ENCODE measurements at regions not wholly inside any gene's neighbourhood (a gene's known extent, or its start where the extent isn't known, plus 50 kb on each side); places are given as distances from the start of the nearest gene placed in this dataset.
"Not testable (repeated sequence)": the region's sequence is repeated elsewhere in the genome, so short reads cannot be mapped to it uniquely, and the experiment has no call there.

GRCh38 chr9:24731754-24732153 is 186.1 kb upstream of the IZUMO3 start:
- CTCF ChIA-PET = no interaction called here
- POLR2A ChIA-PET = no interaction called here

DNA sequence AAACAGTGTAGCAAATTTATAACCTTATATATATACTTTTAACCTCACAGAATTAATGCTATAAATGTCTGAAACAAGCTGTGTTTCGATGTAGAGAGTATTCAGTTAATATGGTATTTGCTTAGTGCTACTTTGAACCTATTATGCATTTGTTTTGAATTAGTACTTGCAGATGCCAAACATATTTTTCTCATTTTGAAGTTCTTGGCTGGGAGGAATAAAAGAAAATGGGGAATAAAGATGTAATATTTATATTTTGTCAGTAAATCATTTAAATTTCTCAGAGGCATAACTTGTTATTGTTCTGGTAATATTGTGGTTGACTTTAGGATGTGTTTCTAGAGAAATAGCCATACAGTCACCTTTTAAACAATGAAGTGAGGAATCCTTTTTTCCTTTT is 175.9 kb upstream of the IZUMO3 start:
- CTCF ChIA-PET = no interaction called here
- POLR2A ChIA-PET = no interaction called here

GRCh38 chr9:24712206-24712605 is 166.5 kb upstream of the IZUMO3 start:
- POLR2A ChIA-PET = no interaction called here
- CTCF ChIA-PET = no interaction called here

DNA sequence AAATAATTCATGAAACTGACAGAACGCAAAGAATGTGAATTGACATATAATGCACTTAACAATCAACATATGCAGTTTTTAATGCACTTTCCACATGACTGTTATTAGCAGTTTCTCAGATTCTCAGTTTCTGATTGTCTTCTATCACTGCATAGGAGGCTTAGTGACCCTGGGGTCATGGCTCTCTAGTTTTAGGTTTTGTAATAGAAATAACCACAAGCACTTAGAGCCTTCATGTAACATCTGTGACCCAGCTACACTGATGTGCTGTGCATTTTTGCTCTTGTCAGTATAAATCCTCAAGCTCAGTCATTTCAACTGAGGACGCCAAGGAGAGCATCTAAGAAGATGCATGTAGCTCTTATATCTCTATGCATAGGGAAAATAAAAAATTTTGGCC is 163.1 kb upstream of the IZUMO3 start:
- POLR2A ChIA-PET = no interaction called here
- CTCF ChIA-PET = no interaction called here

DNA sequence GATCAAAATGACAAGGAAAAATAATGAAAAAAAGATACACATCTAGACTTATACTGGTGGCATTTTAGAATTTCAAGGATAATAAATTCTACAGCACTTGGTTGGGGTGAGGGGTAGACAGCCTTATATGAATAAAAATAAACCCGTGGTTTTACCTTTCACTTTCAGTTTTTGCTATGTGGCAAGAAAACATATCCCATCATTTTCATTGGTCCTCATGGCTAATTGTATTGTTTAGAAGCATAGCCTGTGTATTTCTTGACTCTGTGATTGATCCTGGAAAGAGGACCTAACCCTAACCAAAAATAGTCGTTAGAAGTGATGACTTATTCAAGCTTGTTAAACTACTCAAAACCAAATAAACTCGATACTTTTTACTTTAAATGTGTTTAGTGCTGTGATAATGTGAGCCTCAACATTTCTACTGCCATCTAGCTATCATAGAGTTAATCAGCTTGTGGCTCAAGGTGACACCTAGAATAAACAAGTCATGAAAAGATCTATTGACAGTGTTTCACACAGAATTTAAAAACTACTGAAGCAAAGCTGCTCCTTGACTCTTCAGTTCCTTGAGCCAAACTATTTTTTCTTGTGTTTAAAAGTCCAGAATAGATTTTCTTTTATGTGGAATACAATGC is 153.3 kb upstream of the IZUMO3 start:
- ChIA-PET CTCF (no interaction called here), POLR2A (no interaction called here)

DNA sequence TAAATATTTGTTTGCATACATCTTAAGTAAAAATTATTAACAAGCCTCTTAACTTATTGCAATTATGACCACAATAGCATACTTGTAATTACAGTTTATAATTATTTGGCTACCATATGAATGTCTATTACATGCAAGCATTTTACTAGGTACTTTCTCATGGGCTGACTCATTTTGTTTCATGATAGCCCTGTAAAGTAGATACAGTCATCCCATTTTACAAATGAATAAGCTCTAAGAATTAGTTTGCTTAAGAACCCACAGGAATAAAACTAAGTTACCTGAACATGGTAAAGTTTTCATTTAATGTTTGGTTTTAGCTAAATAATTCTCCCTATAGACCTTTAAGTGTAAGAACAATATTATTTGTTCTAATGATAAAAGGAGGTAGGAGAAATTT is 126.6 kb upstream of the IZUMO3 start:
- POLR2A ChIA-PET = no interaction called here
- CTCF ChIA-PET = no interaction called here

DNA sequence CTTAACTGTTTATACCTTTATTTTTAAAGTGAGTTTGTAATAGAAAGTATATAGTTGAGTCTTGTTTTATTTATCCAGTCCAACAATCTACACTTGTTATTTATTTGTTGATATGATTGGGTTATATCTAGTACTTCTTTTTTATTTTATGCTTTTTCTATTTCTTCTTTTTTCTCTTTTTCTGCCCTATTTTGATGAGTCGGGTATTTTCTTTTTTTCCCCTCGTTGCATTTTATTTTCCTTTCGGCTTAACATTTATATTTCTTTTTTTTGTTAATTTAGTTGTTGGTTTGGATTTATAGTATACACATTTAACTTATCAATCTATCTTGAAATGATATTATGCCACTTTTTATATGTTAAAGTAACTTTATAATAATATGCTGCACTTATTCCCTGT is 111.7 kb upstream of the IZUMO3 start:
- ChIA-PET CTCF (no interaction called here), POLR2A (no interaction called here)

GRCh38 chr9:24652181-24652580 is 106.5 kb upstream of the IZUMO3 start:
- CTCF ChIA-PET = no interaction called here
- POLR2A ChIA-PET = no interaction called here

- POLR2A ChIA-PET, CTCF ChIA-PET: not testable (repeated sequence)
These were observed 83.1 kb upstream of the IZUMO3 start for GRCh38 chr9:24628809-24629208.

- POLR2A ChIA-PET = no interaction called here
- CTCF ChIA-PET = no interaction called here
These were observed 79.4 kb upstream of the IZUMO3 start for GRCh38 chr9:24625097-24625496.

DNA sequence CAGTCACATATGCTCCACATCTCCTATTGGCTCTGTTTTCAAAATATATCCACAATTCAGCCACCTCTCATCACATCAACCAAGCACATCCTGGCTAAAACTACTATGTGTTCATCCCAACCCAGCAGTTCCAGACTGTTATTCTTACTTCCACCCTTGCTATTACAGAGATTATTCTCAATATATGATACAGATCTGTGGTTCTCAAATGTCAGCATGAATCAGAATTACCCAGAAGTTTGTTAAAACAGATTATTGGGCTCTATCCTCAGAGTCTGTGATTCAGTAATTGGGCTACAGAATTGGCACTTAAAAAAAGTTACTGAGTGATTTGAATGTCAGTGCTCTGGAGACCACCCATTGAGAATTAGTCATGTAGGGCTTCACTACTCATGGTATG is 78.8 kb upstream of the IZUMO3 start:
- ChIA-PET POLR2A (no interaction called here), CTCF (no interaction called here)

GRCh38 chr9:24620741-24621140 is 75.0 kb upstream of the IZUMO3 start:
- ChIA-PET POLR2A (no interaction called here), CTCF (no interaction called here)

GRCh38 chr9:24616863-24617262 is 71.2 kb upstream of the IZUMO3 start:
- POLR2A ChIA-PET = no interaction called here
- CTCF ChIA-PET = no interaction called here

GRCh38 chr9:24614070-24614469 is 68.4 kb upstream of the IZUMO3 start:
- ChIA-PET CTCF (no interaction called here), POLR2A (no interaction called here)

DNA sequence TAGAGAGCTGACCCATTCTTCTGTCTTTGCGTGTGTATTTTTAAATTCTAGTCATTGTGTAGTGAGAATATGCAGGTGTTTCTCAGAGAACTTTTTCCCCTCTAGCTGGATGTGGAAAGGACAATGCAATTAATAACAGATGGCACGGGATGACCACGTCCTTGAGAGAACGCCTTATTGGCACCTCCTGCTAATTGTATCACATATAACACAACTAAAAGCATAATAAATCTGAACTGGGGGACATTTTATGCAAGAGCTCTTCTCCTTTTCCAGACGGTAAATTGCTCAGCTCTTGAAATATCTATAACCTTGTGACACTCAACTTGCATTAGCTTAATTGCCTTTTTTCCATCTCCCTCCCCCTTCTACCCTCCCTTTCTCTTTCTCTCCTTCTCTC is 62.9 kb upstream of the IZUMO3 start:
- ChIA-PET CTCF (no interaction called here), POLR2A (no interaction called here)

GRCh38 chr9:24602693-24603352 is 57.1 kb upstream of the IZUMO3 start:
- ChIA-PET CTCF (no interaction called here), POLR2A (no interaction called here)
